Testis (tissue), 2 donors: ENCODE measurements at regions not wholly inside any gene's neighbourhood (a gene's known extent, or its start where the extent isn't known, plus 50 kb on each side); places are given as distances from the start of the nearest gene placed in this dataset.

ENCODE experiments used
- DNase-seq: peaks from one replicate; pipeline ENCODE4 v3.0.0-alpha.2; 2019
- H3K27ac ChIP-seq, 2 donors: fragments of 200-600 bp; sonication (generic); one replicate each; pipeline ENCODE4 v1.5.1; 2019
- H3K27me3 ChIP-seq: fragments of 200-600 bp; sonication (generic); one replicate; pipeline ENCODE4 v1.5.1; 2019
- H3K36me3 ChIP-seq: fragments of 200-600 bp; sonication (generic); one replicate; pipeline ENCODE4 v1.5.1; 2017; ENCODE audit warnings: low read depth; ENCODE audit errors: missing control alignments
- H3K4me1 ChIP-seq: fragments of 200-600 bp; sonication (generic); one replicate; pipeline ENCODE4 v1.5.1; 2019
- H3K4me3 ChIP-seq, 2 donors: fragments of 200-600 bp; sonication (generic); one replicate each; pipeline ENCODE4 v1.5.1; 2017 to 2019
- H3K9me3 ChIP-seq: fragments of 200-600 bp; sonication (generic); one replicate; pipeline ENCODE4 v1.5.1; 2017
- CTCF ChIP-seq, 3 experiments: fragments of 450-650 bp in 2 of 3; fragments of 200-600 bp in 1 of 3; sonication (generic) in 1 of 3; IDR thresholded peaks; one replicate each; pipeline ENCODE4 v1.5.1; 2016 to 2019; ENCODE audit warnings: antibody characterized with exemption in 3 of 3, mild to moderate bottlenecking in 2 of 3, moderate library complexity in 1 of 3
- POLR2A ChIP-seq: fragments of 450-650 bp; IDR thresholded peaks from one replicate; pipeline ENCODE4 v1.6.1; 2017; ENCODE audit warnings: antibody characterized with exemption, mild to moderate bottlenecking, moderate library complexity
- WGBS, 2 donors: methylation state at CpG; one replicate each; pipeline ENCODE4 v1.1.5; 2018; 5-methylcytosine and 5-hydroxymethylcytosine counted together
- intact Hi-C: fragments of 100-400 bp; cut with DNase I; formaldehyde crosslinking; loops from one replicate; pipeline ENCODE4 v1.15.1; 2023; ENCODE audit warnings: low total_unique reads

GRCh38 chr18:34550156-34550555 is 159.9 kb upstream of the DTNA start:
- 92 to 98% methylated on average over 4 of the region's 4 CpGs for WGBS, 2 donors
- H3K27me3 ChIP-seq, result no peaks in the 10 kb centered on the region
- H3K27ac ChIP-seq, result no peak overlapping the region
- DNase-seq, result no peak
- no peaks in the 10 kb centered on the region for H3K9me3 ChIP-seq
- H3K36me3 ChIP-seq, result no peaks in the 10 kb centered on the region
- no peaks in the 10 kb centered on the region for H3K4me1 ChIP-seq
- TF ChIP-seq CTCF (IDR thresholded peaks at IDR 0.05) (no peak), POLR2A (no peak)
- H3K4me3 ChIP-seq, result no peak overlapping the region
- intact Hi-C loops, result no loop called here

GRCh38 chr18:34550902-34551301 is 159.2 kb upstream of the DTNA start:
- 87 to 97% methylated on average over 1 of the region's 1 CpG for WGBS, 2 donors
- Histone ChIP-seq H3K9me3 (no peaks in the 10 kb centered on the region), H3K4me1 (no peaks in the 10 kb centered on the region), H3K27me3 (no peaks in the 10 kb centered on the region), H3K36me3 (no peaks in the 10 kb centered on the region), H3K4me3 (no peak overlapping the region), H3K27ac (no peak overlapping the region)
- TF ChIP-seq POLR2A (no peak), CTCF (IDR thresholded peaks at IDR 0.05) (no peak)
- intact Hi-C loops, result no loop called here
- no peak for DNase-seq

GRCh38 chr18:34551824-34552223 is 158.3 kb upstream of the DTNA start:
- Histone ChIP-seq H3K36me3 (no peaks in the 10 kb centered on the region), H3K27ac (no peak overlapping the region), H3K27me3 (no peaks in the 10 kb centered on the region), H3K4me3 (no peak overlapping the region), H3K4me1 (no peaks in the 10 kb centered on the region), H3K9me3 (no peaks in the 10 kb centered on the region)
- DNase-seq, result no peak
- intact Hi-C loops, result no loop called here
- WGBS, 2 donors, result 82 to 89% methylated on average over 2 of the region's 2 CpGs
- TF ChIP-seq CTCF (IDR thresholded peaks at IDR 0.05), result no peak
- TF ChIP-seq POLR2A, result no peak

- no peak for DNase-seq
- Histone ChIP-seq H3K4me1 (no peaks in the 10 kb centered on the region), H3K9me3 (no peaks in the 10 kb centered on the region), H3K27ac (no peak overlapping the region), H3K4me3 (no peak overlapping the region), H3K36me3 (no peaks in the 10 kb centered on the region), H3K27me3 (no peaks in the 10 kb centered on the region)
- 79 to 87% methylated on average over 6 of the region's 6 CpGs for WGBS, 2 donors
- intact Hi-C loops, result no loop called here
- no peak for TF ChIP-seq CTCF (IDR thresholded peaks at IDR 0.05)
- TF ChIP-seq POLR2A, result no peak
These were observed 147.7 kb upstream of the DTNA start for GRCh38 chr18:34562252-34562870.

DNA sequence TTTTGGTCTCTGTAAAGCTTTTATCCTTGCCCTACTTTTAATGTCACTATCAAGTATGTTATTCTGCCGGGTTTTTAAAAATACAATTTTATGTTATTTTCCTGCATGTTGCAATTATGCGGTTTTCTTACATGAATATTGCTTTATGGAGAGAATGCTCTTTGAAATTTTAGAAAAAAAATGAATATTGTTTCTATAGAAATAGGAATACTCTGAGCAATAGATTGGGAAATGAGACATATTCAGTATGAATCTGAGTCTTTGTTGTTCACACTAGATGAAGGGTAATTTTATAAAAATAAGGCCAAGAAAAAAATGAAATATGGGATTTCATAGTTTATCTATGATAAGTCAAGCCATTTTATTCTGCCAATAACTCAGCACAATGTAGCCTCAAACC is 142.2 kb upstream of the DTNA start:
- WGBS, 2 donors, result 96 to 97% methylated on average over 2 of the region's 2 CpGs
- Histone ChIP-seq H3K9me3 (no peaks in the 10 kb centered on the region), H3K27ac (no peak overlapping the region), H3K27me3 (no peaks in the 10 kb centered on the region), H3K36me3 (no peaks in the 10 kb centered on the region), H3K4me1 (no peaks in the 10 kb centered on the region), H3K4me3 (no peak overlapping the region)
- intact Hi-C loops, result no loop called here
- no peak for DNase-seq
- TF ChIP-seq CTCF (IDR thresholded peaks at IDR 0.05) (no peak), POLR2A (no peak)
